ENCODE measurements at regions not wholly inside any gene's neighbourhood (a gene's known extent, or its start where the extent isn't known, plus 50 kb on each side); places are given as distances from the start of the nearest gene placed in this dataset.

DNA sequence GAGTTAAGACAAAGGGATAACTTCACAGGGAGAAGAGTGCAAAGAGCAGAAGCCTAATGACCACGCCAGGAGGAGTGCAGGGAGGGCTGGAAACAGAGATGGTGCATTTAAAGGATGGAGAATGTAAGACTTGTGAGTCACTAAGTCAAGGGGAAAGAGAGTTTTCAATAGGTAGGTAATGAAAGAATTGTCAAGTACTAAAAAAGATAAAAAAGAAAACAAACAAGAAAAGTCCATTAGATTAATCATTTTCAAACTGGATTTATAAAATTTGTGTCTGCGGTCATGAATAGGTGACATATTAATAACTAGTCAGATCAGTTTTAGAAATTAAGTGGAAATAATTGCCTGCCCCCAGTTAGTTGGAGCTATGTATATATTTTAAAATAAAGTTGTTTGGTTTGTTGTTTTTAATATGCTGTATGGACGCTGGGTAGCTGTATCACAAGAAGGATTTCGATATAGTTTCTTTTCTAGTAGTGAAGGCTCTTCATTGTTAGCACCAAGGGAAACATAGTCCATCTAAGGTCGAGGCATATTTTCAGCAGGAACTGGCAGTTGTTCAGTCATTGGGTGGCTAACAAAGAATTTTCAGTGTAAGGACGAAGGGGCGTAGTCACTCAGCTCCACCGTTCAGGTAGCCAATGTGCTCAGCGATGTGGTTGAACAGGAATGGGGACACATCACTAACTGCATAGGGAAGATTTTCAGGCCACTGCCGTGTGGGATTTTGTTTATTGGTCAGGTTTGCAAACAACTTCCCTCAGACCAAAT lies 203.0 kb downstream of the TGFB2 start:
- TF ChIP-seq POLR2A (IDR thresholded peaks at IDR 0.05) (no peak), POLR2AphosphoS5 (IDR thresholded peaks at IDR 0.05) (no peak)
- TF ChIP-seq, protein P1, sequence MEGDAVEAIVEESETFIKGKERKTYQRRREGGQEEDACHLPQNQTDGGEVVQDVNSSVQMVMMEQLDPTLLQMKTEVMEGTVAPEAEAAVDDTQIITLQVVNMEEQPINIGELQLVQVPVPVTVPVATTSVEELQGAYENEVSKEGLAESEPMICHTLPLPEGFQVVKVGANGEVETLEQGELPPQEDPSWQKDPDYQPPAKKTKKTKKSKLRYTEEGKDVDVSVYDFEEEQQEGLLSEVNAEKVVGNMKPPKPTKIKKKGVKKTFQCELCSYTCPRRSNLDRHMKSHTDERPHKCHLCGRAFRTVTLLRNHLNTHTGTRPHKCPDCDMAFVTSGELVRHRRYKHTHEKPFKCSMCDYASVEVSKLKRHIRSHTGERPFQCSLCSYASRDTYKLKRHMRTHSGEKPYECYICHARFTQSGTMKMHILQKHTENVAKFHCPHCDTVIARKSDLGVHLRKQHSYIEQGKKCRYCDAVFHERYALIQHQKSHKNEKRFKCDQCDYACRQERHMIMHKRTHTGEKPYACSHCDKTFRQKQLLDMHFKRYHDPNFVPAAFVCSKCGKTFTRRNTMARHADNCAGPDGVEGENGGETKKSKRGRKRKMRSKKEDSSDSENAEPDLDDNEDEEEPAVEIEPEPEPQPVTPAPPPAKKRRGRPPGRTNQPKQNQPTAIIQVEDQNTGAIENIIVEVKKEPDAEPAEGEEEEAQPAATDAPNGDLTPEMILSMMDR (IDR thresholded peaks at IDR 0.05), result no peak
- no peaks in the 10 kb centered on the region for H3K9me3 ChIP-seq
- 67% methylated on average over 10 of the region's 10 CpGs for WGBS
- no peaks in the 10 kb centered on the region for H3K27me3 ChIP-seq (replicated peaks; ENCODE audit: insufficient read depth)
- H3K4me3 ChIP-seq, result no peak overlapping the region
- no peaks in the 10 kb centered on the region for H3K4me1 ChIP-seq (replicated peaks)
- no peak overlapping the region for H3K27ac ChIP-seq
- H3K36me3 ChIP-seq, result no peaks in the 10 kb centered on the region
- intact Hi-C loops (cut with DNase I), result no loop called here
- DNase-seq (ENCODE audit: low spot score), result no peak

DNA sequence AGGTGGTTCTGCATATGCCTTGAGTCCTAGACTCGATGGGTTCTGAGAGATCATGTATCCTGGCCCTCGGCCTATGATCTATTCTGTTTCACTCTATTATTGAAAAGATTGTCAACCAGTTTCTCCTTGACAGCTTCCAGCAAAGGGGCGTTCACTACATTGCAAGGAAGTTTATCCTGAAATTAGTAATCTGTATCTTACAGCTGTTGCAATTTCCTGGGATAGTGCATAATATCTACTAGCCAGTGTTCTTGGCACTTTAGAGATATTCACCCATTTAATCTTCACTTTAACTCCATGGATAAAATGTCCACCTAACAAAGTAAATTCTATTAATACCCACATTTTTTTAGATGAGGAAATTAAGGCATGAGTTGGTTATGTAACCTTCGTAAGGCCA lies 203.6 kb downstream of the TGFB2 start:
- intact Hi-C loops (cut with DNase I), result no loop called here
- Histone ChIP-seq H3K4me3 (no peak overlapping the region), H3K27ac (no peak overlapping the region), H3K27me3 (replicated peaks; ENCODE audit: insufficient read depth) (no peaks in the 10 kb centered on the region), H3K9me3 (no peaks in the 10 kb centered on the region), H3K4me1 (replicated peaks) (no peaks in the 10 kb centered on the region), H3K36me3 (no peaks in the 10 kb centered on the region)
- no peak for DNase-seq (ENCODE audit: low spot score)
- TF ChIP-seq POLR2AphosphoS5 (IDR thresholded peaks at IDR 0.05), result no peak
- TF ChIP-seq, protein P1 (IDR thresholded peaks at IDR 0.05), result no peak
- TF ChIP-seq POLR2A (IDR thresholded peaks at IDR 0.05), result no peak
- WGBS, result 95% methylated on average over 4 of the region's 4 CpGs

DNA sequence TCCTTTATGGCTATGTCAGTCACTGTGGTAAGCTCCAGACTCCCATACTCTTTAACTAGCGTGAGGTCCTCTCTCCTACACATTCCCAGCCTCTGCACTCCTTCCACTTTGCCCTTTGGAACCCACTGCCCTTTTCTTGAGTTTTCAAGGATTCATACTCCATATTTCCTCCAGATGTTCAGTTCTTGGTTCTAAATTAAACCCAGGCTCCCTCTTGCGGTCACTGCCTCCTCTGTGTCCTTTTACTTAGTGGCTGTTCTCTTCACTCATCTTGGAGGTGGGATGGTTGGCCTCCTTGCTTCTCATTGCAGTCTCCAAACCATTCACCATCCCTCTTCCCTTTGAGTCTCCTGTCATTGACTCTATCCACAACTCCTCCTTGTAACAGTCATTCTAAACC lies 208.1 kb downstream of the TGFB2 start:
- no peaks in the 10 kb centered on the region for H3K4me1 ChIP-seq (replicated peaks)
- DNase-seq (ENCODE audit: low spot score), result no peak
- TF ChIP-seq POLR2AphosphoS5 (IDR thresholded peaks at IDR 0.05), result no peak
- TF ChIP-seq POLR2A (IDR thresholded peaks at IDR 0.05), result no peak
- TF ChIP-seq, protein P1 (IDR thresholded peaks at IDR 0.05), result no peak
- no peaks in the 10 kb centered on the region for H3K9me3 ChIP-seq
- no peak overlapping the region for H3K4me3 ChIP-seq
- H3K27me3 ChIP-seq (replicated peaks; ENCODE audit: insufficient read depth), result no peaks in the 10 kb centered on the region
- intact Hi-C loops (cut with DNase I), result no loop called here
- 93% methylated on average over 2 of the region's 2 CpGs for WGBS
- no peak overlapping the region for H3K27ac ChIP-seq
- no peaks in the 10 kb centered on the region for H3K36me3 ChIP-seq

DNA sequence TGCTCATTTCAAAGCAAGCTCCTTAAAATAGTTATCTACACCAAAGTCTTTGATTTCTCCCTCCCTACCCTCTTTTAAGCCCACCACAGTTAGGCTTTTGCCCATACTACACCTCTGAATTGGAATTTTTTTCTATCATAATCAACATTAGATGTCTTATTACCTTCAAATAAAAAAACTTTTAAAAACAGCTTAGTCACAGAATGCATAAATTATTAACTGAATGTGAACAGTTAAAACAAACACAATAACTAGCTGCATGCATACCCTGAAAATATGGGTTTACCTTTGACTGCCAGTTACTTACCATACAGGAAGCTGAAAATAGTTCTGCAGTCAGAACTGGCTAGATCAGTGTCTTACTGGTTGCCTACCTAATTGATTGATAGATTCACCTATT lies 210.9 kb downstream of the TGFB2 start:
- H3K27me3 ChIP-seq (replicated peaks; ENCODE audit: insufficient read depth), result no peaks in the 10 kb centered on the region

More for the DNA sequence above, 210.9 kb downstream of the TGFB2 start:
- TF ChIP-seq POLR2A (IDR thresholded peaks at IDR 0.05) (no peak), POLR2AphosphoS5 (IDR thresholded peaks at IDR 0.05) (no peak)
- TF ChIP-seq, protein P1 (IDR thresholded peaks at IDR 0.05), result no peak
- H3K27ac ChIP-seq, result no peak overlapping the region
- no peaks in the 10 kb centered on the region for H3K9me3 ChIP-seq
- no peak overlapping the region for H3K4me3 ChIP-seq
- no peaks in the 10 kb centered on the region for H3K36me3 ChIP-seq
- no peak for DNase-seq (ENCODE audit: low spot score)
- H3K4me1 ChIP-seq (replicated peaks), result no peaks in the 10 kb centered on the region
- intact Hi-C loops (cut with DNase I), result no loop called here
